Activated CD8-positive, alpha-beta memory T cell treated with anti-CD3 and anti-CD28 coated beads for 36 hours (primary cell): ENCODE measurements at regions not wholly inside any gene's neighbourhood (a gene's known extent, or its start where the extent isn't known, plus 50 kb on each side); places are given as distances from the start of the nearest gene placed in this dataset.

Experiments used
- CTCF ChIA-PET: fragments of 350-600 bp; sonication (Branson Sonifier 250); formaldehyde crosslinking; loops from one replicate; lab custom pipeline; 2021; ENCODE audit warnings: antibody characterized with exemption; lab: Charles Lee
- POLR2A ChIA-PET: fragments of 350-600 bp; sonication (Branson Sonifier 250); formaldehyde crosslinking; loops from one replicate; lab custom pipeline; 2021; ENCODE audit warnings: antibody characterized with exemption; lab: Charles Lee

GRCh38 chr7:97454636-97455035 is 277.2 kb upstream of the TAC1 start:
- POLR2A ChIA-PET = no interaction called here
- CTCF ChIA-PET = no interaction called here

DNA sequence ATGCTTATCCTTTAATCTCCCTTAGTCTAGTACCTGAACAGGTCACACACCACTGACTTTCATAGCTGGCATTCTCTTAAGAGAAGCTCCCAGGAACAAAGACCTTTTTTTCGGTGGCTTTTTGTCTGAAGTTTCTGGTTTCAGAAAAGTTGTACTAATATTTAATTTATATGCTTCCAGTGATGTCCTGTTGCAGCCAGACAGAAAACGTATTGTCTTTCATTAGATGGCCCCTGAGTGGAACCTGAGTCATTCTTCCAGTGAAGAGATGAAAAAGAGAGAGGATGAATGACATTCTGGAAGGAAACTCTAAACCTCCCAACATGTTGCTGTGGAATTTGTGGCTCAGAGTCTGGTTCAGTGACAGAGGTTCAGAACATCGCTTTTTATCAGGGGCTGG is 274.8 kb upstream of the TAC1 start:
- CTCF ChIA-PET = no interaction called here
- POLR2A ChIA-PET = no interaction called here

DNA sequence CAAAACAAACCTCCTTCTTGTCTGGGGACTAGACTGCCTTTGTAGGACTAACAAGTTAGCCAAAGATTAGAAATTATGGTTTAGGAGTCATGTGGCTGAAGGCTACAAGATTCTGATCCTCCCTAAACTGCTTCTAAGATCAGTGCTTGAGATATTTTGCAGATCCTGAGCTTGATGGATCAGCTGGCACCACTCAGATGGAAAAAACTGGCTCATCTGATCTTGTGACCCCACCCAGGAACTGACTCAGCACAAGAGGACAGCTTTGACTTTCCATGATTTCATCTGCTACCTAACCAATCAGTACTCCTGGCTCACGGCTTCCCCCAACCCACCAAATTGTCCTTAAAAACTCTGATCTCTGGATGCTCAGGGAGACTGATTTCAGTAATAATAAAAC is 271.5 kb upstream of the TAC1 start:
- CTCF ChIA-PET = no interaction called here
- POLR2A ChIA-PET = no interaction called here

- ChIA-PET CTCF (no interaction called here), POLR2A (no interaction called here)
These were observed 270.3 kb upstream of the TAC1 start for GRCh38 chr7:97461596-97461995.

- ChIA-PET POLR2A (no interaction called here), CTCF (no interaction called here)
These were observed 265.8 kb upstream of the TAC1 start for GRCh38 chr7:97466071-97466470.

DNA sequence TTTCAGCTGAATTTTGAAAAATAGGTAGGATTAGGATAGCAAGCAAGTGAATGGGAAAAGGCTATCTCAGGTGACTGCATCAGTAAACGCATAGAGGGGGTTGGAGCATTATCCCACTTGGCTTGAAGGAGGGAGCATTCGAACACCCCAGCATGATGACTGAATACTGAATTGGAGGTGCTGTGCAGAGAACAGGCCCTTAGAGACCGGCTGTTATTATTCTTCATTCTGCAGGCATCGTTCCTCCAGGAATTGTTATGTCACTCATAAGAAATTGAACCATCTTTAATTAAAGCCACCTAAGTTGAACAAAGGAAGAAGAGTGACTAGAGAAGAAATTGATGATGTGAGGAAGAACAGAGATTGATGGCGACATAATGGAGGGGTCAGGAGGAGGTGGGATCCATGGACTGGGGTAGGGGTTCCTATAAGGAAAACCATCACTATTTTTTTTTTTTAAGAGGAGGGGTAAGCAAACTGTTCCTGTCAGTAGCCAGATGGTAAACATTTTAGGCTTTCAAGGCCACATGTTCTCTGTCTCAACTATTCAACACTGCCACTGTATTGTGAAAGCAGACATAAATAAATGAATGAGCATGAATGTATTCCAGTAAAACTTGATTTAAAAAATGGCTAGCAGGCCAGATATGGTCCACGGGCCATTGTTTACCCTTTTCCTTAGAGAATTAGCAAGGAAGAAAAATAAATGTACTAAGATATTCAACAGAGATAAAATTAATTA is 264.7 kb upstream of the TAC1 start:
- POLR2A ChIA-PET = no interaction called here
- CTCF ChIA-PET = no interaction called here

GRCh38 chr7:97468493-97468892 is 263.4 kb upstream of the TAC1 start:
- ChIA-PET CTCF (no interaction called here), POLR2A (no interaction called here)

DNA sequence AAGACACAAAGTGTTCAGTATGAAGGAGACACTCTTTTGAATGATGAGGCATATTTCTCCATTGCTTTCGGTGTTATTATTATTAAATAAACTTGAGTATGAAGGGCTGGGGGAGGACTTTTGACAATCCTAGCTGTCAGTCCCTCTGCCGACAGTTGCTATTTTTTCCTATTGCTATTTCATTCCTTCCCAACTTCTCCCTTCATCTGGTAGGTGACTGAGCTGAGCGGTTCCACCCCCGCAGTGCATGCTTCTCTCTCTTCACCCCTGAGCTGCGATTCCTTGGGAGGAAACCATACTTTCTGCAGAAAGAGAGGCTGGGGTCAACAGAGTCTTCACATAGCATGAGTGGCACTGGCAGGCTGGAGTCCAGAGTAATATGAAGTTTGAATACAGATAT is 261.2 kb upstream of the TAC1 start:
- ChIA-PET POLR2A (no interaction called here), CTCF (no interaction called here)

- CTCF ChIA-PET = no interaction called here
- POLR2A ChIA-PET = no interaction called here
These were observed 260.4 kb upstream of the TAC1 start for GRCh38 chr7:97471491-97471890.

DNA sequence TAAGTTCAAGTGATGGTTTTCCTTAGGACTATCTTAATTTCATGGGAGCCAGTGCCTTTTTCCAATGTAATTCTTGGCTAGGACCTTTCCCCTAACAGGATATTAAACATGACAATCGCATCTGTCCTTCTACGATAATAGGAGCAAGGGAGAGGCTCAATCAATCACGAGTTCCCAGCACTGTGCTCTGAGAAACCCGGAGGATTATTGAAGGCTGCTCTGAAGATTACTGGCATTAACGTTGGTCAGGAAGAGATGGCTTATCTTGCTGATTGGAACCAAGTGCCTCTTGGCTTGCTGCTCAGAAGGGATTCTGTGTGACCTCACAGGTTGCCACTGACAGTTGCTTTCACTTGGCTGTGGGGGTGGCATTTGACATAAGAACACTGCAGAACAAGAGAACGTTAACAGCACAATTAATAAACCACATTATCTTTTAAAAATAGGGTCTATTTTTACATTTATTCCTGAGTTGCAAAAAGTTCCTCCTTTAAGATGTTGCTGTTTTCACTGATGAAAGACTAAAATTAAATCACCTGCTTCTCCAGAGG is 252.1 kb upstream of the TAC1 start:
- ChIA-PET CTCF (no interaction called here), POLR2A (no interaction called here)

DNA sequence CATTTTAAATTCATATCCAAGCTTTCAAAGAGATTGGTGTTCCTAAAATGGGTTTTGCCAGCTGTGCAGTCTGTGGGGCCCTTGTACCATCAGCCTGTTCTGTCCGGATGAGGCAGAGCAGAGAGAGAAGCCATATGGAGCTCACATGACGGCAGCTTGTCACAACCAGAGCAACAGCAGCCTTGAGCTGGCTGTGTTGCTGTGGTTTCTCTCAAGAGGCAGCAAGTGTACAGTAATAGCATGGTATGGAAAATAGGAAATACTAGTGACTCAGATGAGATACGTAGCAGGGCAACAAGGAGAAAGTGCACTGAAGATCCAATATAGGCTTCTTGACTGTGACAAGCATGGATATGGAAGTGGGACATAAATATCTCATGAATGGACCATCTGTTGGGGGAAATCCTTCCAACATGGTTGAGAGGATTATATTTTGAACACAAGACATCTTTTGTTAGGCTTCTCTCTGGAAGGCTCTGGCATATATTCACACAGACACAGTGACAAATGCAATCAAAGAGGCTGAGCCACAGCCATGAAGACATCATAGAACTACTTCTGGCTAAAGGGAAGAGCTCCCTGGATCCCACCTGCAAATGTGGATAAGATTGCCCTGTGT is 251.0 kb upstream of the TAC1 start:
- ChIA-PET POLR2A (no interaction called here), CTCF (no interaction called here)

DNA sequence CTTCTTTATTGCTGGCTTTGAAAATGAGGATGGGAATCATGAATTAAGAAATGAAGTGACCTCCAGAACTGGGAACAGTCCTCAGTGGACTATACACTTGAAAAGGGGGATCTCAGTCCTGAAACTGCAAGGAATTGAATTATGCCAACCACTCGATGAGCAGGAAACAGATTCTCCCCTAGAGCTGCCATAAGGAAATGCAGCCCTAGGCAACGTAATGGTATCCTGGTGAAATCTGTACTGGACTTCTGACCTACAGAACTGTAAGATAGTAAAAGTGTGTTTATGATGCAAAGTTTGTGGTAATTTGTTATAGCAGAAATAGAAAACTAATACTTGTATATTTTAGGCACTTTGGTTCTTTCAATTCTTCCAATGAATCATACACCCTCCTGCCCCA is 236.4 kb upstream of the TAC1 start:
- ChIA-PET POLR2A (no interaction called here), CTCF (no interaction called here)

- ChIA-PET CTCF (no interaction called here), POLR2A (no interaction called here)
These were observed 232.7 kb upstream of the TAC1 start for GRCh38 chr7:97499204-97499603.

- CTCF ChIA-PET = no interaction called here
- POLR2A ChIA-PET = no interaction called here
These were observed 228.4 kb upstream of the TAC1 start for GRCh38 chr7:97503367-97504094.

- POLR2A ChIA-PET = no interaction called here
- CTCF ChIA-PET = no interaction called here
These were observed 225.2 kb upstream of the TAC1 start for GRCh38 chr7:97506728-97507127.

DNA sequence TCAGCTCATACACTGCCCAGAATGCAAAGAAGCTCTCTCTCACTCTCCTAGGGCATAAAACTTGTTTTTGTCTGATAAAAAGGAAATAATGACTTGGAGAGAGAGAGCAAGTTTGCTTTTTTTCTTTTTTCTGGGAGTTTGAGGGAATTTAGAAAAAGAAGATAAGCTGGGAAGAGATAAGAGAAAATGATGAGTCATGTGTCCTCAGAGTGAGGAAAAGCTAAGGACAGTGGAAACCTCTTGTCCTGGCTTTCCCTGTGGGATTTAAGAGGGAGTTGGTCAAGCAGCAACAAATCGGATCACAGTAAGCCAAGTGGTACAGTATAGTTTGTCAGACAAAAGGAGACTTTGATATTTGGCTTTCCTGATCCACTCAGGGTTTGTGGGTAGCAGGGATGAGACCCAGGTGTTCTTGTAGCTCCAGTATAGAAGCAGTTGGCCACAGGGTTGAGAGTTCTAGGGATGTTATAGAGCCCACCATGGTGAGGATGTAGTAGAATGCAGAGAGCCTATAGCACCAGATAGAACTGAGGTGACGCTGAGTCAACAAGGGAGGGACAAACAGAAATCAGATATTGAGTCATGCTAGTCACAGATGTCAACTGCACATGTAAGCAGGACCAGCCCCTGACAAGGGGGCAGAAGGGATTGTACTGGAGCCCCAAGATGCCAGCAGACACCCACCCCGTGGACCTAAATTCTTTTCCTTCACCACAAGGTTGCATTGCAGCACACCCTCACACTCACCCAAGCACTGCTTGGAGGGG is 219.3 kb upstream of the TAC1 start:
- POLR2A ChIA-PET = no interaction called here
- CTCF ChIA-PET = no interaction called here

DNA sequence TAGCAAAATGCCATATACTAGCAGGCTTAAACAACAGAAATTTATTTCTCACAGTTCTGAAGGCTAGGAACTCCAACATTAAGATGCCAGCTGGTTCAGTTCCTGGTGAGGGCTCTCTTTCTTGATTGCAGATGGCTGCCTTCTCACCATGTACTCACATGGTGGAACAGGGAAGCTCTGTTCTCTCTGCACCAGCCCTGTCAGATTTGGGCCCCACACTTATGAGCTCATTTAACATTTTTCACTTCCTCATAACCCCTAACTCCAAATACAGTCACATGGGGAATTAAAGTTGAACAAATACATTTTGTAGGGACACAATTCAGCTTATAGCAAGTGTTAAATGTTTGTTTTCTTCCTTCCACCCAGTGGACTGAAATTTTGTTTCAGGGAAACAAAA is 218.6 kb upstream of the TAC1 start:
- POLR2A ChIA-PET = no interaction called here
- CTCF ChIA-PET = no interaction called here

- ChIA-PET CTCF (no interaction called here), POLR2A (no interaction called here)
These were observed 190.7 kb upstream of the TAC1 start for GRCh38 chr7:97541188-97541587.

- POLR2A ChIA-PET = no interaction called here
- CTCF ChIA-PET = no interaction called here
These were observed 175.9 kb upstream of the TAC1 start for GRCh38 chr7:97555857-97556421.

DNA sequence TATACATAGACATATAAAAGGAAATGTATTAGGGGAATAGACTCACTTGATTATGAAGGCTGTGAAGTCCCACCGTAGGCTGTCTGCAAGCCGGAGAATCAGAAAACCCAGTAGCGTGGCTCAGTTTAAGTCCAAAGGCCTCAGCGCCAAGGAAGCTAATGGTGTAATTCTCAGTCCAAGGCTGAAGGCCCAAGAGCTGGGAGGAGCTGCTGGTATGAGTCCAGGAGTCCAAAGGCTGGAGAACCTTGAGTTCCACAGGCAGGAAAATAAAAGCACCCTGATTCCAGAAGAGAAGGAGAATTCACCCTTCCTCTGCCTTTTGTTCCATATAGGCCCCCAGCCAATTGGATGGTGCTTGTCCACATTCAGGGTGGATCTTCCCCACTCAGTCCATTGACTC is 166.2 kb upstream of the TAC1 start:
- POLR2A ChIA-PET = no interaction called here
- CTCF ChIA-PET = no interaction called here
